ENCODE measurements at regions not wholly inside any gene's neighbourhood (a gene's known extent, or its start where the extent isn't known, plus 50 kb on each side); places are given as distances from the start of the nearest gene placed in this dataset.

GRCh38 chr15:70461017-70461416 is 302.3 kb downstream of the UACA start:
- Histone ChIP-seq H3K27me3 (ENCODE audit: control insufficient read depth in 2 of 2, insufficient read depth in 2 of 2, low read length in 2 of 2) (no peaks in the 10 kb centered on the region), H3K36me3 (ENCODE audit: control insufficient read depth, insufficient read depth, low read length) (no peaks in the 10 kb centered on the region), H3K4me2 (ENCODE audit: insufficient read depth, low read length) (no peak overlapping the region), H3K79me2 (ENCODE audit: control insufficient read depth, insufficient read depth, low read length) (no peaks in the 10 kb centered on the region), H2AFZ (ENCODE audit: low read depth, low read length) (no peak overlapping the region), H3K9me1 (ENCODE audit: control insufficient read depth, insufficient read depth, low read length) (no peaks in the 10 kb centered on the region), H3K9me3 (replicated peaks; ENCODE audit: control insufficient read depth, insufficient read depth, low read depth, low read length) (no peaks in the 10 kb centered on the region), H3K9ac (ENCODE audit: insufficient read depth in 1 of 2, low read depth in 2 of 2, low read length in 2 of 2) (no peak overlapping the region), H3K4me3 (no peak overlapping the region), H3K27ac (ENCODE audit: extremely low read depth, low read depth, low read length) (no peak overlapping the region), H3K4me1 (replicated peaks in 1 of 2; ENCODE audit: control insufficient read depth in 2 of 2, insufficient read depth in 2 of 2, low read length in 2 of 2) (peaks cover 11 to 23% of the 10 kb centered on the region in 2 experiments; a peak in 4 of 5 replicates), H4K20me1 (replicated peaks; ENCODE audit: control insufficient read depth, insufficient read depth, low read length) (no peaks in the 10 kb centered on the region)
- DNase-seq (ENCODE audit: extremely low read depth in 1 of 4, low spot score in 3 of 4) (no peak), ATAC-seq (no peak), FAIRE-seq (no peak)
- TF ChIP-seq SLC30A9 (CRISPR knock-in tag; IDR thresholded peaks at IDR 0.05) (no peak), ZNF512 (tag; IDR thresholded peaks at IDR 0.05) (peak; percentile 75)
- ChIA-PET POLR2A (no interaction called here), CTCF (ENCODE audit: low intra/inter-chr PET ratio) (no interaction called here)
- in situ Hi-C loops (cut with MboI) (no loop called here), intact Hi-C loops (cut with micrococcal nuclease) (no loop called here)
- BruUV-seq (replicated peaks) = no TSS peak
- 7% methylated on average over 1 of the region's 1 CpG for WGBS (ENCODE audit: insufficient coverage, low coverage, missing lambda C conversion rate)

GRCh38 chr15:70459312-70459711 is 304.0 kb downstream of the UACA start:
- H2AFZ ChIP-seq (ENCODE audit: low read depth, low read length) = peak overlapping the region; percentile 91
- H3K9me1 ChIP-seq (ENCODE audit: control insufficient read depth, insufficient read depth, low read length) = no peaks in the 10 kb centered on the region
- BruUV-seq (replicated peaks) = no TSS peak
- no peaks in the 10 kb centered on the region for H3K79me2 ChIP-seq (ENCODE audit: control insufficient read depth, insufficient read depth, low read length)
- ATAC-seq = no peak
- TF ChIP-seq CEBPB (tag; IDR thresholded peaks at IDR 0.05) = 0 out of 2 replicates have a peak, but pooled peaks have one; percentile 52
- no peak for TF ChIP-seq SMAD4 (CRISPR knock-in tag; conservative IDR thresholded peaks at IDR 0.05)
- H3K36me3 ChIP-seq (ENCODE audit: control insufficient read depth, insufficient read depth, low read length) = no peaks in the 10 kb centered on the region
- 78% methylated on average over 4 of the region's 4 CpGs for WGBS (ENCODE audit: insufficient coverage, low coverage, missing lambda C conversion rate)
- FAIRE-seq = no peak
- no peak overlapping the region for H3K27ac ChIP-seq (ENCODE audit: extremely low read depth, low read depth, low read length)
- H4K20me1 ChIP-seq (replicated peaks; ENCODE audit: control insufficient read depth, insufficient read depth, low read length) = no peaks in the 10 kb centered on the region
- H3K9me3 ChIP-seq (replicated peaks; ENCODE audit: control insufficient read depth, insufficient read depth, low read depth, low read length) = no peaks in the 10 kb centered on the region
- in situ Hi-C loops (cut with MboI) (no loop called here), intact Hi-C loops (cut with micrococcal nuclease) (no loop called here)
- POLR2A ChIA-PET = no interaction called here
- CTCF ChIA-PET (ENCODE audit: low intra/inter-chr PET ratio) = no interaction called here
- peaks cover 13 to 23% of the 10 kb centered on the region in 2 experiments; a peak in 4 of 5 replicates for H3K4me1 ChIP-seq (replicated peaks in 1 of 2; ENCODE audit: control insufficient read depth in 2 of 2, insufficient read depth in 2 of 2, low read length in 2 of 2)
- no peak overlapping the region for H3K4me3 ChIP-seq
- no peaks in the 10 kb centered on the region for H3K27me3 ChIP-seq (ENCODE audit: control insufficient read depth in 2 of 2, insufficient read depth in 2 of 2, low read length in 2 of 2)
- no peak for DNase-seq (ENCODE audit: extremely low read depth in 1 of 4, low spot score in 3 of 4)
- H3K9ac ChIP-seq (ENCODE audit: insufficient read depth in 1 of 2, low read depth in 2 of 2, low read length in 2 of 2) = no peak overlapping the region
- H3K4me2 ChIP-seq (ENCODE audit: insufficient read depth, low read length) = no peak overlapping the region
